ENCODE measurements at regions not wholly inside any gene's neighbourhood (a gene's known extent, or its start where the extent isn't known, plus 50 kb on each side); places are given as distances from the start of the nearest gene placed in this dataset.

DNA sequence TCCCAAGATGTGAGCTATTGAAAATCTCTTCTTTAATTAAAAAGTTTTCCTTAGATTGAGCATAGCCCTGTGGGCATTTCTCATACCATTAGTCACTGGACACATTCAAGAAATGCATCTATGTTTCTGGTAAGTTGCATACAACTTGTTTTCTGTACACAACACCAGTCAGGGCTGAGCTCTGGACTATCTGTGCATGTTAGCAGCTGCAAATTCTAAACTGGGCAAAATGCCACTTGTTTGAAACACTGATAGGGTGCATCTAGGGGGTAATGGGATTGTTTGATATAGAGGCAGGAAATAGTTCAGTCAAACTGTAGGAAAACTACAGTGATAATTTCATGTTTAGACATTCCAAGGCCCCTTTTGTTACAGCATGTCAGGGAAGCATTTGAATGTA is 145.6 kb upstream of the NPY start:
- H3K4me1 Mint-ChIP-seq: no peaks in the 10 kb centered on the region
- no peak overlapping the region for H3K27ac Mint-ChIP-seq
- TF ChIP-seq, protein P1, sequence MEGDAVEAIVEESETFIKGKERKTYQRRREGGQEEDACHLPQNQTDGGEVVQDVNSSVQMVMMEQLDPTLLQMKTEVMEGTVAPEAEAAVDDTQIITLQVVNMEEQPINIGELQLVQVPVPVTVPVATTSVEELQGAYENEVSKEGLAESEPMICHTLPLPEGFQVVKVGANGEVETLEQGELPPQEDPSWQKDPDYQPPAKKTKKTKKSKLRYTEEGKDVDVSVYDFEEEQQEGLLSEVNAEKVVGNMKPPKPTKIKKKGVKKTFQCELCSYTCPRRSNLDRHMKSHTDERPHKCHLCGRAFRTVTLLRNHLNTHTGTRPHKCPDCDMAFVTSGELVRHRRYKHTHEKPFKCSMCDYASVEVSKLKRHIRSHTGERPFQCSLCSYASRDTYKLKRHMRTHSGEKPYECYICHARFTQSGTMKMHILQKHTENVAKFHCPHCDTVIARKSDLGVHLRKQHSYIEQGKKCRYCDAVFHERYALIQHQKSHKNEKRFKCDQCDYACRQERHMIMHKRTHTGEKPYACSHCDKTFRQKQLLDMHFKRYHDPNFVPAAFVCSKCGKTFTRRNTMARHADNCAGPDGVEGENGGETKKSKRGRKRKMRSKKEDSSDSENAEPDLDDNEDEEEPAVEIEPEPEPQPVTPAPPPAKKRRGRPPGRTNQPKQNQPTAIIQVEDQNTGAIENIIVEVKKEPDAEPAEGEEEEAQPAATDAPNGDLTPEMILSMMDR (IDR thresholded peaks at IDR 0.05; ENCODE audit: unreplicated experiment): no peak
- H3K9me3 Mint-ChIP-seq: no peaks in the 10 kb centered on the region
- H3K27me3 Mint-ChIP-seq (ENCODE audit: low read depth): peaks cover 25% of the 10 kb centered on the region
- no peak for DNase-seq (ENCODE audit: low spot score in 2 of 2, unreplicated experiment in 2 of 2)
- no peak overlapping the region for H3K4me3 Mint-ChIP-seq
- H3K36me3 Mint-ChIP-seq: no peaks in the 10 kb centered on the region

DNA sequence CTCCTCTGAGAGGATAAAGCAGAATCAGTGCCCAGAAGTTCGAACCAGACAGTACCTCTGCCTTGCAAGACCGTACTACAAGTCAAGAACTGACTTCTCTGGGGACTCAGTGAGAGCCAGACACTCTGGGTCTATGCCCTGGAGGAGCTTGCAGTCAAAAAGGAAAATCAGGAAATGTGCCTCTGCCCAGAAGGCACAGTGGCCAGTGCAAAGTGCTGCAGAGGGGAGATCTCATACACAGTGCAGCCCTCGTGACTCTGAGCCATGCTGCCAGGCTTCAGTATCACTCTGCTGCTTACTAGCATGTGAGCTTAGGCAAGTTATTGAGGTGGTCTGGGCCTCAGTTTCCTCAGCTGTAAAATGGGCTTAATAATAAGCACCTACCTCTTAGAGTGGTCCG is 144.0 kb upstream of the NPY start:
- TF ChIP-seq, protein P1 (IDR thresholded peaks at IDR 0.05; ENCODE audit: unreplicated experiment): no peak
- Mint-ChIP-seq H3K4me1 (no peaks in the 10 kb centered on the region), H3K27me3 (ENCODE audit: low read depth) (peaks cover 20% of the 10 kb centered on the region), H3K4me3 (no peak overlapping the region), H3K36me3 (no peaks in the 10 kb centered on the region), H3K9me3 (no peaks in the 10 kb centered on the region), H3K27ac (no peak overlapping the region)
- DNase-seq (ENCODE audit: low spot score in 2 of 2, unreplicated experiment in 2 of 2): no peak

DNA sequence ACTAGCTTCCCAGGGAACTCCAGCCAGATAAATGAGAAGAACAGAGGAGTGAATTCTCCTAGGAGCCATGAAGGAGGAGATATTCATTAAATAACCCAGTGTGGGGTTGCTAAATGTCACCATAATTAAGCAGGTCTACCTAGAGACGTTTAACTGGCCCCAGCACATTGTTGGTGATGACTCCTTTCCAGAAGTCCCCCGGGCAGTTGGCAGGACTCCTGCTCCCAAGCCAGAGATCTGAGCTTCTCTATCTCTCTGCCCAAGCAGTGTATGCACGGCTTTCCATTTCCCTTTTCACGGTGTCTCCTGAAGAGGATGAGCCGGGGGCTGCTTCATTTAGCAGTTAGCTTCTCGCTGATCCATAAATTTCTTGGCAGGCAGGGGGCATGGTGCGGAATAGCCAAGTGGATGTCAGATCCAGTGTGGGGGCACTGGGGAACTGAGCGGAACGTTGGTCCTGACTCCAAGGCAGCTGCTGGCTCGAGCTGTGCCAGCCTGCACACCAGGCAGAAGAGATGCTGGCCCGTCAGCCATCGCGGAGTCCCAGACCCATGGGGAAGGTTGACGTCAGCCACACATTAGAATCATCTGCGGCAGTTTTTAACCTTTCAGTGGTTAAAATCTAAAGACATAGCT is 142.0 kb upstream of the NPY start:
- no peak overlapping the region for H3K4me3 Mint-ChIP-seq
- no peaks in the 10 kb centered on the region for H3K4me1 Mint-ChIP-seq
- H3K27ac Mint-ChIP-seq: no peak overlapping the region
- TF ChIP-seq, protein P1 (IDR thresholded peaks at IDR 0.05; ENCODE audit: unreplicated experiment): no peak
- no peak for DNase-seq (ENCODE audit: low spot score in 2 of 2, unreplicated experiment in 2 of 2)
- peaks cover 17% of the 10 kb centered on the region for H3K27me3 Mint-ChIP-seq (ENCODE audit: low read depth)
- H3K36me3 Mint-ChIP-seq: no peaks in the 10 kb centered on the region
- no peaks in the 10 kb centered on the region for H3K9me3 Mint-ChIP-seq

DNA sequence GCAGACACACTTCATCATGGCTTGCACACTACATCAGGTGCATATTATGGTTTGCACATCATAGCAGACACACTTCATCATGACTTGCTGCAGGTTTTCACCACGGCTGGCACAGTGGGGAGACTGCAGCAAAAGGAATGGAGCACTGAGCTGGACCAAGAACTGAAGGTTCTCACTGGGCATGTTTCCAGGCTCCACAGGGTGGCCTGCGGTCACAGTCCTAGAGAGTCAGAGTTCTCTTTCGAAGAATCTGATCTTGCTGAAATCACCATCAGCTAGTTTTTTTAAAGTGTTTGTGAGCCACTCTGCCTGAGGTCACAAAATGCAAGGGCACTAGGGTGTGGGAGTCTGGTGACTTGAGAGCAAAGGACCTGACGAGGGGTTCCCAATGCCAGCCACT is 140.4 kb upstream of the NPY start:
- no peak overlapping the region for H3K4me3 Mint-ChIP-seq
- no peak overlapping the region for H3K27ac Mint-ChIP-seq
- H3K27me3 Mint-ChIP-seq (ENCODE audit: low read depth): peaks cover 13% of the 10 kb centered on the region
- TF ChIP-seq, protein P1 (IDR thresholded peaks at IDR 0.05; ENCODE audit: unreplicated experiment): no peak
- no peak for DNase-seq (ENCODE audit: low spot score in 2 of 2, unreplicated experiment in 2 of 2)
- no peaks in the 10 kb centered on the region for H3K4me1 Mint-ChIP-seq
- no peaks in the 10 kb centered on the region for H3K36me3 Mint-ChIP-seq
- H3K9me3 Mint-ChIP-seq: no peaks in the 10 kb centered on the region

DNA sequence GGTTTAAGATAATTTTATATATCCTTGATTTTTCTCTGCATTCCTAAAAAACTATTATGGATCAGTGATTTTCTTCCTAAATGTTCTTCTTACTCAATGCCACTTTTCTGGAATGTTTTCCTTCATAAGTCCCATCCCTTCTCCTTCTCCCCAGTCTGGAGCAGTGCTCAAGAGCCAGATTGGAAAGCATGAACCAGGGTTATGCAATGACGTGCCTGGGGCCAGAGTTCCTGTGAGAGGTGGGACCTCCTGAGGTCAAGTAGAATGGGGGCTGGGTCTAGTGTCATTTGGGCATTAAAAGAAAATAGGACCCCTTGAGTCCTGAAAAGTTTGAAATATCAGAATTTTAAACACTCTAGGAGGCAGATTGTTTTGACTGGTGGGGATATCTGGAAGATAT is 132.0 kb upstream of the NPY start:
- Mint-ChIP-seq H3K27ac (no peak overlapping the region), H3K4me1 (peaks cover 2% of the 10 kb centered on the region), H3K4me3 (no peak overlapping the region), H3K9me3 (peaks cover 27% of the 10 kb centered on the region), H3K36me3 (peaks cover 2% of the 10 kb centered on the region), H3K27me3 (ENCODE audit: low read depth) (peaks cover 4% of the 10 kb centered on the region)
- TF ChIP-seq, protein P1 (IDR thresholded peaks at IDR 0.05; ENCODE audit: unreplicated experiment): no peak
- DNase-seq (ENCODE audit: low spot score in 2 of 2, unreplicated experiment in 2 of 2): no peak

DNA sequence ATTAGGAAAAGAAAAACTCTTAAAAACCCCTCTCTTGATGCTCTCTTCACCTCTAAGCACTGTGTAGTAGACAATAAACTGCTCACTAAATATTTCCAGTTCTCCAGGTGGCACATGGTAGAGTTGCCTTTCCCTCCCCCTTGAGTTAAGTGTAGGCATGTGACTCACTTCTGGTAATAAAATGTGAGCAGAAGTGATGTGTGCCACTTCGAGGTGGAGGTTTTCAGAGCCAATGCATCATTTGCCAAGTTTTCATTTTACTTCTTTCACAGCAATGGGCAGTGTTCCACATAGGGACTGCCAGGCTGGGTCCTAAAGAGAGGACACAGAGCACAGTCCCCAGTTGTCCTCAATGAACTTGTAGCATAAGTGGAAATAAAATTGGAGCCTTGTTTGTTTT is 131.6 kb upstream of the NPY start:
- Mint-ChIP-seq H3K9me3 (peaks cover 27% of the 10 kb centered on the region), H3K27me3 (ENCODE audit: low read depth) (peaks cover 4% of the 10 kb centered on the region), H3K4me3 (no peak overlapping the region), H3K36me3 (peaks cover 2% of the 10 kb centered on the region), H3K27ac (no peak overlapping the region), H3K4me1 (peaks cover 2% of the 10 kb centered on the region)
- TF ChIP-seq, protein P1 (IDR thresholded peaks at IDR 0.05; ENCODE audit: unreplicated experiment): no peak
- DNase-seq (ENCODE audit: low spot score in 2 of 2, unreplicated experiment in 2 of 2): no peak
